ENCODE measurements at regions not wholly inside any gene's neighbourhood (a gene's known extent, or its start where the extent isn't known, plus 50 kb on each side); places are given as distances from the start of the nearest gene placed in this dataset.

GRCh38 chr1:198873696-198874230 is 234.9 kb downstream of the PTPRC start:
- Histone ChIP-seq H3K4me1 (ENCODE audit: control insufficient read depth, insufficient read depth, low read length) (no peaks in the 10 kb centered on the region), H3K36me3 (ENCODE audit: control insufficient read depth in 2 of 2, insufficient read depth in 1 of 2, low read length in 2 of 2) (no peaks in the 10 kb centered on the region), H3K4me3 (ENCODE audit: low read depth, low read length) (no peak overlapping the region), H3K27ac (ENCODE audit: extremely low read depth, low read depth, low read length) (no peak overlapping the region), H3K9me3 (ENCODE audit: control insufficient read depth, insufficient read depth, low read depth, low read length) (no peaks in the 10 kb centered on the region)
- CTCF ChIA-PET = no interaction called here
- POLR2A ChIA-PET = no interaction called here
- TF ChIP-seq ZNF157 (tag by site-specific recombination; IDR thresholded peaks at IDR 0.05) (no peak), ZNF404 (tag by site-specific recombination; IDR thresholded peaks at IDR 0.05) (no peak), ZNF155 (tag by site-specific recombination; IDR thresholded peaks at IDR 0.05) (no peak), PRDM1 (tag by site-specific recombination; IDR thresholded peaks at IDR 0.05) (peak; percentile 92), ZNF366 (tag by site-specific recombination; conservative IDR thresholded peaks at IDR 0.05) (peak; percentile 82), ZIC2 (tag by site-specific recombination; IDR thresholded peaks at IDR 0.05) (no peak), ZNF292 (tag by site-specific recombination; IDR thresholded peaks at IDR 0.05; ENCODE audit: borderline replicate concordance, low read depth) (no peak), ZNF223 (tag by site-specific recombination; IDR thresholded peaks at IDR 0.05) (no peak), ZBTB7A (tag by site-specific recombination; IDR thresholded peaks at IDR 0.05; ENCODE audit: low read depth) (no peak)

GRCh38 chr1:198876371-198876871 is 237.6 kb downstream of the PTPRC start:
- Histone ChIP-seq H3K36me3 (ENCODE audit: control insufficient read depth in 2 of 2, insufficient read depth in 1 of 2, low read length in 2 of 2) (no peaks in the 10 kb centered on the region), H3K27ac (ENCODE audit: extremely low read depth, low read depth, low read length) (no peak overlapping the region), H3K9me3 (ENCODE audit: control insufficient read depth, insufficient read depth, low read depth, low read length) (no peaks in the 10 kb centered on the region), H3K4me1 (ENCODE audit: control insufficient read depth, insufficient read depth, low read length) (peaks cover 4% of the 10 kb centered on the region), H3K4me3 (ENCODE audit: low read depth, low read length) (no peak overlapping the region)
- CTCF ChIA-PET = interaction anchor here (1.0 kb wide), 1 partner anchor 9 kb away, joined by 3 read pairs; no protein-coding TSS in a partner anchor
- POLR2A ChIA-PET = interaction anchor here (1.4 kb wide), 1 partner anchor 61 kb away, joined by 3 read pairs; no protein-coding TSS in a partner anchor
- no peak for TF ChIP-seq BCL11A (tag by site-specific recombination; IDR thresholded peaks at IDR 0.05; ENCODE audit: low read depth)
- TF ChIP-seq ZNF830 (tag by site-specific recombination; IDR thresholded peaks at IDR 0.05; ENCODE audit: low read depth) = no peak
- TF ChIP-seq MZF1 (tag by site-specific recombination; IDR thresholded peaks at IDR 0.05; ENCODE audit: borderline replicate concordance) = peak; percentile 21; the same call in 1 of the 2 replicates
- no peak for TF ChIP-seq ZXDB (tag by site-specific recombination; IDR thresholded peaks at IDR 0.05)
- TF ChIP-seq TRIM28 (IDR thresholded peaks at IDR 0.05; ENCODE audit: borderline replicate concordance, low read length) = peak; percentile 58; the same call in 1 of the 2 replicates

DNA sequence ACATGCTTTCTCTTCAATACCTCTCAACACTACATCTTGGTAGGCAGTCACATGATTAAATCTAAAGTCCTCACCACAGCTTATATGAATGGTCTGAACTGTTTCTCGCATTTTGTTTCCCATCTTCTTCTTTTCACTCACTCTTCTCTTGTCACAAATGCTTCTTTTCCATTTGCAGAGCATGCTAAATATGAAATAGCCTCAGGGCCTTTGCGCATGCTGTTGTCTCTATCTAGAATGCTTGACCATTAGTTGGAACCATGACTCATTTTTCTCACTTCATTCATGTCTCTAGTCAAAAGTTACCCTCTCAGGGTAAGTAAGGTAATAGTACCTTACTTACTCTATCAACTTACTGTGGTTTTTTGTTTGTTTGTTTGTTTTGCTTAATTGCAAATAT is 239.7 kb downstream of the PTPRC start:
- POLR2A ChIA-PET = no interaction called here
- TF ChIP-seq ZNF658 (tag by site-specific recombination; IDR thresholded peaks at IDR 0.05) (no peak), ZNF623 (tag by site-specific recombination; IDR thresholded peaks at IDR 0.05) (peak; percentile 79), ZNF449 (tag by site-specific recombination; IDR thresholded peaks at IDR 0.05) (no peak)
- Histone ChIP-seq H3K27ac (ENCODE audit: extremely low read depth, low read depth, low read length) (no peak overlapping the region), H3K4me3 (ENCODE audit: low read depth, low read length) (no peak overlapping the region), H3K4me1 (ENCODE audit: control insufficient read depth, insufficient read depth, low read length) (peaks cover 4% of the 10 kb centered on the region), H3K36me3 (ENCODE audit: control insufficient read depth in 2 of 2, insufficient read depth in 1 of 2, low read length in 2 of 2) (no peaks in the 10 kb centered on the region), H3K9me3 (ENCODE audit: control insufficient read depth, insufficient read depth, low read depth, low read length) (no peaks in the 10 kb centered on the region)
- CTCF ChIA-PET = no interaction called here

GRCh38 chr1:198879711-198880306 is 241.0 kb downstream of the PTPRC start:
- peaks cover 0 to 6% of the 10 kb centered on the region in 2 experiments; a peak in 1 of 3 replicates for H3K36me3 ChIP-seq (ENCODE audit: control insufficient read depth in 2 of 2, insufficient read depth in 1 of 2, low read length in 2 of 2)
- no peak for TF ChIP-seq ZFP69B (tag by site-specific recombination; IDR thresholded peaks at IDR 0.05)
- TF ChIP-seq ZNF510 (tag by site-specific recombination; IDR thresholded peaks at IDR 0.05; ENCODE audit: insufficient replicate concordance) = no peak
- no peak for TF ChIP-seq SETDB1 (IDR thresholded peaks at IDR 0.05; ENCODE audit: insufficient read length, low read length)
- no peak for TF ChIP-seq ZNF777 (tag by site-specific recombination; IDR thresholded peaks at IDR 0.05; ENCODE audit: borderline replicate concordance)
- TF ChIP-seq ZBTB7A (tag by site-specific recombination; IDR thresholded peaks at IDR 0.05; ENCODE audit: low read depth) = no peak
- TF ChIP-seq, protein P1, sequence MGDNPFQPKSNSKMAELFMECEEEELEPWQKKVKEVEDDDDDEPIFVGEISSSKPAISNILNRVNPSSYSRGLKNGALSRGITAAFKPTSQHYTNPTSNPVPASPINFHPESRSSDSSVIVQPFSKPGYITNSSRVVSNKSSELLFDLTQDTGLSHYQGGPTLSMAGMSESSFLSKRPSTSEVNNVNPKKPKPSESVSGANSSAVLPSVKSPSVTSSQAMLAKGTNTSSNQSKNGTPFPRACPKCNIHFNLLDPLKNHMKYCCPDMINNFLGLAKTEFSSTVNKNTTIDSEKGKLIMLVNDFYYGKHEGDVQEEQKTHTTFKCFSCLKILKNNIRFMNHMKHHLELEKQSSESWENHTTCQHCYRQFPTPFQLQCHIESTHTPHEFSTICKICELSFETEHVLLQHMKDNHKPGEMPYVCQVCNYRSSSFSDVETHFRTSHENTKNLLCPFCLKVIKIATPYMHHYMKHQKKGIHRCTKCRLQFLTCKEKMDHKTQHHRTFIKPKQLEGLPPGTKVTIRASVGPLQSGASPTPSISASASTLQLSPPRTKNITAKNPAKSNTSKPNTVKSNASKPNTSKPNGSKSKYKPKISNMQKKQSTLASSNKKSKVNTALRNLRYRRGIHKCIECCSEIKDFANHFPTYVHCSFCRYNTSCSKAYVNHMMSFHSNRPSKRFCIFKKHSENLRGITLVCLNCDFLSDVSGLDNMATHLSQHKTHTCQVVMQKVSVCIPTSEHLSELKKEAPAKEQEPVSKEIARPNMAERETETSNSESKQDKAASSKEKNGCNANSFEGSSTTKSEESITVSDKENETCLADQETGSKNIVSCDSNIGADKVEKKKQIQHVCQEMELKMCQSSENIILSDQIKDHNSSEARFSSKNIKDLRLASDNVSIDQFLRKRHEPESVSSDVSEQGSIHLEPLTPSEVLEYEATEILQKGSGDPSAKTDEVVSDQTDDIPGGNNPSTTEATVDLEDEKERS (tag by site-specific recombination; IDR thresholded peaks at IDR 0.05) = no peak
- no peak for TF ChIP-seq ZBTB17 (tag by site-specific recombination; IDR thresholded peaks at IDR 0.05)

More at GRCh38 chr1:198879711-198880306, 241.0 kb downstream of the PTPRC start:
- H3K4me1 ChIP-seq (ENCODE audit: control insufficient read depth, insufficient read depth, low read length) = peaks cover 4% of the 10 kb centered on the region
- CTCF ChIA-PET = no interaction called here
- no peak overlapping the region for H3K27ac ChIP-seq (ENCODE audit: extremely low read depth, low read depth, low read length)
- no peaks in the 10 kb centered on the region for H3K9me3 ChIP-seq (ENCODE audit: control insufficient read depth, insufficient read depth, low read depth, low read length)
- POLR2A ChIA-PET = interaction anchor here (1.3 kb wide), 1 partner anchor 58 kb away, joined by 3 read pairs; no protein-coding TSS in a partner anchor
- H3K4me3 ChIP-seq (ENCODE audit: low read depth, low read length) = no peak overlapping the region

All from HEK293 (cell line).